ENCODE measurements at regions not wholly inside any gene's neighbourhood (a gene's known extent, or its start where the extent isn't known, plus 50 kb on each side); places are given as distances from the start of the nearest gene placed in this dataset.

- no peak for TF ChIP-seq CTCF (IDR thresholded peaks at IDR 0.05)
- TF ChIP-seq POLR2A (IDR thresholded peaks at IDR 0.05): no peak
Observed at GRCh38 chr16:86763819-86764218, 185.5 kb downstream of the FOXL1 start.

All from heart left ventricle (tissue), 13 donors.